HG03280 (cell line): ENCODE measurements at regions not wholly inside any gene's neighbourhood (a gene's known extent, or its start where the extent isn't known, plus 50 kb on each side); places are given as distances from the start of the nearest gene placed in this dataset.

Experiments
- ATAC-seq: cut with Tn5 transposase; IDR thresholded peaks from one replicate; pipeline ENCODE4 v1.9.1; 2021; ENCODE audit warnings: mild to moderate bottlenecking, moderate library complexity; ENCODE audit not compliant: unreplicated experiment

- ATAC-seq, result no peak
These were observed 807.5 kb upstream of the SLC10A2 start for GRCh38 chr13:103873725-103874124.

GRCh38 chr13:103866048-103866447, 799.8 kb upstream of the SLC10A2 start:
- ATAC-seq, result no peak

DNA sequence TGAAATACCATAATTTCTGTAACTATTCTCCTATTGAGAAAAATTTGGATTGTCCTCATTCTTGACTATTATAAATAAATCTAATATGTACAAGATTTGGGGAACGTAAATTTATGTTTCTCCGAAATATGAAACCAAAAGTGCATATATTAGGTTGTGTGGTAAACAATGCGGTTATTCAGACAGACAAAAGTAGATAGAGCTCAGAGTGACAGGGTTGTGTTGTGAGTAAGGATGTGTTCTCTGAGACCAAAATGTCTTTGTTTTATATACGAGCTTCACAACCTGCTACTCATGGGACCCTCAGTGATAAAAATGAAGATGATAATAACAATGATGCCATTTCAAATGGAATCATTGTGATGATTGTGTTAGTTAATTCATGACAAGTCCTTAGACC, 796.3 kb upstream of the SLC10A2 start:
- ATAC-seq, result no peak

DNA sequence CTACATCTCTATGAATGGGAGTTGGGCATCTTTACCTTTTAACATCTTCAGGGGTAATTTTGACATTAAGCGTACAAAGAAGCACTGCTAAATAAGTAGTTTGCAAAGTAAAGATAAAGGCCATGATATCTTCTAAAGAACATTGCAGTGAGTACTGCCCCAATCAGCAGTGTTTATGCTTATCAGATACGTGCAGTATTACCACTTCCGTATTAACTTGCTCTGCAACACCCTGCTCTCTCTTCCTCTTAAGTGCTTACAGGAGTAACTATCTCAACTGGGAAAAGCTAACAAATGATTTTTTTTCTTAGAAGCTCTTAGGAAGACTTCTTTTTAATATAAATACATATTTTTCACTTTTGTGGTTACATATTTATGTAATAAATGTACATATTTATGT, 793.7 kb upstream of the SLC10A2 start:
- no peak for ATAC-seq

- no peak for ATAC-seq
These were observed 785.8 kb upstream of the SLC10A2 start for GRCh38 chr13:103852036-103852435.

DNA sequence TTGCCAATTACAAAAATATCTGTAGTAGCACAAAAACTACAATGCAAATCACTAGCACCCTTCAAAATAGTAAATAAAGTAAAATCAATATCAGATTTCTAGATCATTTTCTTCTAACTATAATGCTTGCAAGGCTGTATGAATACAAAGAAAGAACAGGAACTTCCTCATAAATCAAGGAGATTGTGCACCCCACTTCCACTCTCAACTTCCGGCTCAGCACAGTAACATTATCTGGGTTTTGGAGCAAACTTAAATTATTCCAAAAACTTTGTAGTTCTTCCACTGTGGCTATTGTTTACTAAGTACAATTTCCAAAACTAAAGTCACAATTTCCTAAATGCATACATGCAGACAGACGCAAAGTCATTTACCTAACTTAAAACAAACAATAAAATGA, 778.3 kb upstream of the SLC10A2 start:
- no peak for ATAC-seq

DNA sequence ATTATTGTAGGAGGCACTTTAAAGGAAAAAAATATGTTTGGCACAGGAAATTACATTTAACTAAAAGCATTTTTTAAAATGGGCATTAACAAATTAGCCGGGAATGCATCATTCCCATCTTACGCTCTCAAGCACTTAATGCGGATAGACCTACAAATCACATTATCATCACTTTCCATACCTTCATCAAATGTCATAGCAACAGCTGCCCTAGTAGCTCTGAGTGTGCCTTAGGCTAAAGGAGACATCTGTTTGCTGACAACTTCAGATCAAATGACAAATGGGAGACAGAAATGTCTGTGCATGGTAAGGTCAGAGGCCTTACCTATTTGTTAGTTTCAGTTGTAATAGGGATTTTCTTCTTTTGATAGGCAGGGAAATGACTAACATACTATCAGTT, 773.2 kb upstream of the SLC10A2 start:
- ATAC-seq, result no peak

GRCh38 chr13:103835052-103835451, 768.8 kb upstream of the SLC10A2 start:
- no peak for ATAC-seq

DNA sequence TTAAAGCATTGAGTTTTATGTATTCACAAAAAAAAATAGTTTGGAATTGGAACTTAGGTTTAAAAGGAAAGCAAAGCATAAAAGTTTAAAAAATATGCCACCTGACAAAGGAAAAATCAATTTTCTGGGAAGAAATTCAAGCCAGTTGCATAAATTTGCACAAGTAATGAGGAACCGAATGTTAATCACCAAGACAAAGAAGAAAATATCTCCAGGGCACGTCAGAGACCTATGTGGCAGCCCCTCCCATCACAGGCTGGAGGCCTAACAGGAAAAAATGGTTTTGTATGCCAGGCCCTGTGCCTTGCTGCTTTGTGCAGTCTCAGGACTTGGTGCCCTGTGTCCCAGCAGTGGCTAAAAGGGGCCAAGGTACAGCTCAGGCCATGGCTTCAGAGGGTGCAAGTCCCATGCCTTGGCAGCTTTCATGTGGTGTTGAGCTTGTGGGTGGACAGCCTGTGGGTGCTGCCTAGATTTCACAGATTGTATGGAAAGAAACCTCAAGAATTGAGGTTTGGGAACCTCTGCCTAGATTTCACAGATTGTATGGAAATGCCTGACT, 767.2 kb upstream of the SLC10A2 start:
- ATAC-seq, result no peak

- no peak for ATAC-seq
These were observed 749.4 kb upstream of the SLC10A2 start for GRCh38 chr13:103815619-103816018.

DNA sequence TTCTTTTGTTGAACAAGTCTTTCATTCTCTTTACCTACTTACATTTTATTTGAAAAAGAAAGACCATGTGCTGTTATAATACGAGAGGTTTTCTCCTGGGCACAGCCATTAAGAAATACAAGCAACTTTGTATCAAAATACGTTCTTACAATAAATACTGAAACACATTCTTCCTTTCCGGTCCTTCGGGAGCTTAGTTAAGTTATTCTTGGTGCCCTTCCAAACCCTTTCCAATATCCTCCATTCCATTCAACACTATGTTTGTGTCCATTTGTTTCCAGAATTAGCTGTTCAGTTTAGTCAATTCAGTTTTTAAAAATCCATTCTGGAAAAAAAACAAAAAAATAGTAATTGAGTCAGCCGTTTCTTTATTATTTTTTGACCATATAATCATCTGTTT, 746.8 kb upstream of the SLC10A2 start:
- ATAC-seq, result no peak

- no peak for ATAC-seq
These were observed 746.3 kb upstream of the SLC10A2 start for GRCh38 chr13:103812558-103812957.

DNA sequence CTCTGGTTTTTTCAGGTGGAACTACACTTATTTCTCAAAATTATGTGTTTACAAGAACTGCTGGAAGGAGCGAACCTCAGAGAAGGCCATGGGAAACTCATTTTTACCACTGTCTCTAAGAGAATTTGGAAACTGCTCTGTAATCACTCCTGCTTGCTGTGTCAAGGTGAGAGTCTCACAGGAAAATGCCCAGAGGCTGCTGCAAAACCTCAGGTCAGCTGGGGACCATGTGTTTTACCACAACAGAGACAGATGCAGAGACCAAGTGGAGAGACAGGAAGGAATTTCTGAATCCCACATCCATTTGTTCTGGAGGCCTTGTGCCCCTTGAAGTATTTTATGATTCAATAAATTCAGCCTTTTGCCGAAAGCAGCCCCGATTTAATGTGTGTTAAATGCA, 743.8 kb upstream of the SLC10A2 start:
- ATAC-seq, result no peak

DNA sequence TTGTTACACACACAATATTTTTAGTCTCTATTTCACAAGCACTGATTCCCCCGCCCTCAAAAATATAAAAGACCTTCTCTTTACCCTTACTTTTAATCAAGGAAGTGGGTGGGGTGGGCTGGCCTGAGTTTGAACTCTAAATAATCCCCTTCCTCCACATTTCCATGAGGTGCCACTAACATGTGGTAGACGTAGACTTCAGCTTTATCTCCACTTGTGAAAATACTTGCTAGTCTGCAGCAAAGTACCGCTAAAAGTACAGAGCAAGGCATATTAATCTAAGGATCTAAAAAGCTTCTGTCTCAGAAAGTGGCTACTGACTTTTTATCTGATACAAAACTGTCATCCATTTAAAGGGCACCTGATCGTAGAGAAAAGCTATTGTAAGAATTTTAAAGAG, 739.6 kb upstream of the SLC10A2 start:
- ATAC-seq, result no peak

GRCh38 chr13:103803349-103803748, 737.1 kb upstream of the SLC10A2 start:
- no peak for ATAC-seq

- no peak for ATAC-seq
These were observed 732.8 kb upstream of the SLC10A2 start for GRCh38 chr13:103799028-103799427.

GRCh38 chr13:103795892-103796478, 729.8 kb upstream of the SLC10A2 start:
- no peak for ATAC-seq

GRCh38 chr13:103794526-103794925, 728.3 kb upstream of the SLC10A2 start:
- ATAC-seq, result no peak

- ATAC-seq, result no peak
These were observed 721.9 kb upstream of the SLC10A2 start for GRCh38 chr13:103788061-103788652.

GRCh38 chr13:103772576-103772975, 706.4 kb upstream of the SLC10A2 start:
- ATAC-seq, result no peak

- ATAC-seq, result no peak
These were observed 696.3 kb upstream of the SLC10A2 start for GRCh38 chr13:103762523-103762922.

GRCh38 chr13:103759361-103759760, 693.1 kb upstream of the SLC10A2 start:
- no peak for ATAC-seq

DNA sequence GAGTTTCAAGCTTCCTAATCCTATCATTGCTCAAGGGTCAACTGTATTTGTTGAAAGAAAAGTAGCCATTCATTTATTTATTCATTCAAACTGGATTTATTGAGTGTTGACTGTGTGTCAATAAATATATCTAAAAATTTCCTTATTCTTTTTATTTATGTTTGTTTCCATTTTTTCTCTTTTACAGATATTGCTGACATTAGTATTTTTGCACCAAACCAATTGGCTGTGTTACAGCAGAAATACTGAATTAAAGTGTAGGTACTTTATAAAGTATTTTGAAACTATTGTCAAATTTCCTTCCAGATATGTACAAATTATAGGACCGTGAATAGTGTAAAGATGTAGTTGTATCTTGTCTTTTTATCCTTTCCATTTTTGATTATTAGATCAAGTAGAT, 692.0 kb upstream of the SLC10A2 start:
- no peak for ATAC-seq
